GM21528 (cell line): ENCODE measurements at regions not wholly inside any gene's neighbourhood (a gene's known extent, or its start where the extent isn't known, plus 50 kb on each side); places are given as distances from the start of the nearest gene placed in this dataset.

ENCODE experiments used
- ATAC-seq: cut with Tn5 transposase; IDR thresholded peaks from one replicate; pipeline ENCODE4 v1.9.1; 2021; ENCODE audit warnings: mild to moderate bottlenecking, moderate library complexity; ENCODE audit not compliant: unreplicated experiment, low FRiP score

- ATAC-seq: no peak
Measured at GRCh38 chr14:71201840-71202239, 294.6 kb downstream of the PCNX1 start.

GRCh38 chr14:71202881-71203280 lies 295.6 kb downstream of the PCNX1 start:
- no peak for ATAC-seq

- ATAC-seq: no peak
Measured at GRCh38 chr14:71203306-71203705, 296.0 kb downstream of the PCNX1 start.

GRCh38 chr14:71204231-71204630 lies 297.0 kb downstream of the PCNX1 start:
- ATAC-seq: no peak

- ATAC-seq: no peak
Measured at GRCh38 chr14:71204768-71205167, 297.5 kb downstream of the PCNX1 start.

- ATAC-seq: no peak
Measured at GRCh38 chr14:71206123-71206522, 298.9 kb downstream of the PCNX1 start.

- ATAC-seq: no peak
Measured at GRCh38 chr14:71206766-71207371, 299.6 kb downstream of the PCNX1 start.

- ATAC-seq: no peak
Measured at GRCh38 chr14:71208702-71209357, 301.6 kb downstream of the PCNX1 start.

- no peak for ATAC-seq
Measured at GRCh38 chr14:71209888-71210287, 302.6 kb downstream of the PCNX1 start.

GRCh38 chr14:71212093-71212492 lies 304.8 kb downstream of the PCNX1 start:
- ATAC-seq: no peak

- no peak for ATAC-seq
Measured at GRCh38 chr14:71212683-71213107, 305.4 kb downstream of the PCNX1 start.

- ATAC-seq: no peak
Measured at GRCh38 chr14:71214241-71214640, 307.0 kb downstream of the PCNX1 start.

- ATAC-seq: no peak
Measured at GRCh38 chr14:71220462-71220861, 313.2 kb downstream of the PCNX1 start.

GRCh38 chr14:71221119-71221518 lies 313.9 kb downstream of the PCNX1 start:
- no peak for ATAC-seq

- ATAC-seq: no peak
Measured at GRCh38 chr14:71225113-71225512, 317.9 kb downstream of the PCNX1 start.

GRCh38 chr14:71228711-71229110 lies 321.5 kb downstream of the PCNX1 start:
- ATAC-seq: no peak

GRCh38 chr14:71229875-71230274 lies 322.6 kb downstream of the PCNX1 start:
- ATAC-seq: no peak

GRCh38 chr14:71230897-71231296 lies 323.6 kb downstream of the PCNX1 start:
- no peak for ATAC-seq

- no peak for ATAC-seq
Measured at GRCh38 chr14:71231521-71232393, 324.5 kb downstream of the PCNX1 start.

- no peak for ATAC-seq
Measured at GRCh38 chr14:71232506-71232905, 325.2 kb downstream of the PCNX1 start.

GRCh38 chr14:71235875-71236274 lies 328.6 kb downstream of the PCNX1 start:
- no peak for ATAC-seq
